Erythroblast (primary cell): ENCODE measurements at regions not wholly inside any gene's neighbourhood (a gene's known extent, or its start where the extent isn't known, plus 50 kb on each side); places are given as distances from the start of the nearest gene placed in this dataset.

Experiments used
- GATA1 ChIP-seq: IDR thresholded peaks from 2 replicates; pipeline ENCODE4 v1.6.1; 2011; ENCODE audit warnings: low read depth, mild to moderate bottlenecking, control low read depth, low read length, moderate library complexity
- POLR2A ChIP-seq: IDR thresholded peaks from 2 replicates; pipeline ENCODE4 v1.6.1; 2011; ENCODE audit warnings: mild to moderate bottlenecking, low read length

DNA sequence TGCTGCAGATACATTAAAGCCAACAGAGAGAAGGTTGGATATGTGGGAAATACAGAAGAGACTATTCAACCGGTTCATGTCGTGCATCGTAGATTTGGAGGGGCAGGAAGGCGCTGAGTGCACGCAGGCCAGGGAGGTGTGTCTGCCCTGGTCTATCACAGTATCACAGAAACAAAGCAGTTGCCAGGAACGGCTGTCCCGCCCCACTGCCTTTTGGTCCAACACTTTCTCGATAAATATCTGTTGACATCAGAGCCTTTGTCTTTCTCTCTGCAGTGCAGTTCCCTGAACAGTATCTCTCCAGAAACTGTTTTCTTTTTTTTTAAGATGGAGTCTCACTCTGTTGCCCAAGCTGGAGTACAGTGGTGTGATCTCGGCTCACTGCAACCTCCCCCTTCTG lies 151.1 kb upstream of the BCOR start:
- TF ChIP-seq POLR2A (no peak), GATA1 (no peak)
